ENCODE measurements at regions not wholly inside any gene's neighbourhood (a gene's known extent, or its start where the extent isn't known, plus 50 kb on each side); places are given as distances from the start of the nearest gene placed in this dataset.

DNA sequence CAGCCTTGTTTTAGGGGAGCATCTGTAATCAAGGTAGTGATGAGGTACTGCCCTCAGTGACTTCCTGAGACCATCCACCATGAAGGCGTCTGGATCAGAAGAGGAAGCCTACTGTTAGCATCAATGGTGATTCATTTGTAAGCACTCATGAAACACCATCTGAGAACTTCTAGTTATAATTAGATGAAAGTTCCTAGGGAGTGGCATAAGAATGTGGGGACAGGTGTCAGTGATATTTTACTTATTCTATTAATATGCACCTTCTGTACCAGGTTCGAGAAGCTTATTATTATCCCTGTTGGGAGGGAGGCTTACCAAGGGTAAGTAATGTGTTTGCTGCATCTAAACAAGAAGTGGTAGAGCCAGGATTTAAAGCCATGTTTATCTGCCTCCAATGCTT is 295.8 kb upstream of the TBL1XR1 start:
- TF ChIP-seq, protein P1, sequence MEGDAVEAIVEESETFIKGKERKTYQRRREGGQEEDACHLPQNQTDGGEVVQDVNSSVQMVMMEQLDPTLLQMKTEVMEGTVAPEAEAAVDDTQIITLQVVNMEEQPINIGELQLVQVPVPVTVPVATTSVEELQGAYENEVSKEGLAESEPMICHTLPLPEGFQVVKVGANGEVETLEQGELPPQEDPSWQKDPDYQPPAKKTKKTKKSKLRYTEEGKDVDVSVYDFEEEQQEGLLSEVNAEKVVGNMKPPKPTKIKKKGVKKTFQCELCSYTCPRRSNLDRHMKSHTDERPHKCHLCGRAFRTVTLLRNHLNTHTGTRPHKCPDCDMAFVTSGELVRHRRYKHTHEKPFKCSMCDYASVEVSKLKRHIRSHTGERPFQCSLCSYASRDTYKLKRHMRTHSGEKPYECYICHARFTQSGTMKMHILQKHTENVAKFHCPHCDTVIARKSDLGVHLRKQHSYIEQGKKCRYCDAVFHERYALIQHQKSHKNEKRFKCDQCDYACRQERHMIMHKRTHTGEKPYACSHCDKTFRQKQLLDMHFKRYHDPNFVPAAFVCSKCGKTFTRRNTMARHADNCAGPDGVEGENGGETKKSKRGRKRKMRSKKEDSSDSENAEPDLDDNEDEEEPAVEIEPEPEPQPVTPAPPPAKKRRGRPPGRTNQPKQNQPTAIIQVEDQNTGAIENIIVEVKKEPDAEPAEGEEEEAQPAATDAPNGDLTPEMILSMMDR (IDR thresholded peaks at IDR 0.05; ENCODE audit: low read depth, low read length) = no peak
- TF ChIP-seq POLR2A (IDR thresholded peaks at IDR 0.05; ENCODE audit: extremely low read depth, insufficient read length) = no peak
